ENCODE measurements at regions not wholly inside any gene's neighbourhood (a gene's known extent, or its start where the extent isn't known, plus 50 kb on each side); places are given as distances from the start of the nearest gene placed in this dataset.
"Not testable (repeated sequence)": the region's sequence is repeated elsewhere in the genome, so short reads cannot be mapped to it uniquely, and the experiment has no call there.

DNA sequence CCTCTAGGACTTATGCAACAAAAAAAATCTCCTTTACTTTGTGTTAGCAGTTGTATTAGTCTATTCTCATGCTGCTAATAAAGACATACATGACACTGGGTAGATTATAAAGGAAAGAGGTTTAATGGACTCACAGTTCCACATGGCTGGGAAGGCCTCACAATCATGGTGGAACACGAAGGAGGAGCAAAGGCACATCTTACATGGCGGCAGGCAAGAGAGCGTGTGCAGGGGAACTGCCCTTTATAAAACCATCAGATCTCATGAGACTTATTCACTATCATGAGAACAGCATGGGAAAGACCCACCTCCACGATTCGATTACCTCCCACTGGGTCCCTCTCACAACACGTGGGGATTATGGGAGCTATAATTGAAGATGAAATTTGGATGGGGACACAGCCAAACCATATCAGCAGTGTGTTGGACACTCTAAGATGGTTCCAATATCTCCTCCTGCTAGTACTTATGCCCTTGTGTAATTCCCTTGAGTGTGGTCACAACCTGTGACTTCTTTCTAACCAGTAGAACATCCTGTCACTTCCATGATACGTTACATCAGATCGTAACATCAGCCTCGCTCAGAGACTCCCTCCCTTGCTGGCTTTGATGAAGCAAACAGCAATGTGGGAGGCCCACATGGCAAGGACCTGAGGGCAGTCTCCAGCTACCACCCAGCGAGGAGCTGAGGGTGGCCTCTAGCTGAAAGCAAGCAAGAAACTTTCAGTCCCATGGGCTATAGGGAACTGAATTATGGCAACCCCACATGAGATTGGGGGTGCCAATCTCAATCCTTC lies 113.5 kb upstream of the PITX1 start:
- intact Hi-C loops (cut with DNase I; ENCODE audit: low total_unique reads), result no loop called here
- no peak for TF ChIP-seq POLR2A (IDR thresholded peaks at IDR 0.05)
- TF ChIP-seq POLR2AphosphoS5 (IDR thresholded peaks at IDR 0.05), result no peak
- TF ChIP-seq, protein P1, sequence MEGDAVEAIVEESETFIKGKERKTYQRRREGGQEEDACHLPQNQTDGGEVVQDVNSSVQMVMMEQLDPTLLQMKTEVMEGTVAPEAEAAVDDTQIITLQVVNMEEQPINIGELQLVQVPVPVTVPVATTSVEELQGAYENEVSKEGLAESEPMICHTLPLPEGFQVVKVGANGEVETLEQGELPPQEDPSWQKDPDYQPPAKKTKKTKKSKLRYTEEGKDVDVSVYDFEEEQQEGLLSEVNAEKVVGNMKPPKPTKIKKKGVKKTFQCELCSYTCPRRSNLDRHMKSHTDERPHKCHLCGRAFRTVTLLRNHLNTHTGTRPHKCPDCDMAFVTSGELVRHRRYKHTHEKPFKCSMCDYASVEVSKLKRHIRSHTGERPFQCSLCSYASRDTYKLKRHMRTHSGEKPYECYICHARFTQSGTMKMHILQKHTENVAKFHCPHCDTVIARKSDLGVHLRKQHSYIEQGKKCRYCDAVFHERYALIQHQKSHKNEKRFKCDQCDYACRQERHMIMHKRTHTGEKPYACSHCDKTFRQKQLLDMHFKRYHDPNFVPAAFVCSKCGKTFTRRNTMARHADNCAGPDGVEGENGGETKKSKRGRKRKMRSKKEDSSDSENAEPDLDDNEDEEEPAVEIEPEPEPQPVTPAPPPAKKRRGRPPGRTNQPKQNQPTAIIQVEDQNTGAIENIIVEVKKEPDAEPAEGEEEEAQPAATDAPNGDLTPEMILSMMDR (IDR thresholded peaks at IDR 0.05), result no peak
- Histone ChIP-seq H3K36me3 (no peaks in the 10 kb centered on the region), H3K4me3 (no peak overlapping the region), H3K4me1 (no peaks in the 10 kb centered on the region), H3K9me3 (no peaks in the 10 kb centered on the region), H3K27ac (no peak overlapping the region), H3K27me3 (no peaks in the 10 kb centered on the region)
- no peak for DNase-seq (ENCODE audit: low spot score in 2 of 2)

DNA sequence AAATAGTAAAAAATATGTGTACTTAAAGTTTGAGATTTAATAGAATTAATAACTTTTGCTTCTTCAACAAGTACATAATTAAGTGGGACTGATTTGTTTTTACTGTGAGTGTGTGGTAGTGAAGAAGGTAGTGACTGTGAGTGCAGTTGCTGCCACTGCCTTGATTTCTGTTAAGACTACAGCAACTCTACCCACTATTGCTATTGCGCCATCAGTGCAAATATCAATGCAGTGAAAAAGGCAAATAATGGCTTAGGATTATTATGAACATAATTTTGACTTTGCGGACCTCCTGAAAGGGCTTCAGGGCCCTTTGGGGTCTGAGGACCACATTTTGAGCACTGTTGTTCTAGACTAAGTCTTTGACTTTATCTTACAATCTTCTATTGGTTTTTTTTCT lies 112.0 kb upstream of the PITX1 start:
- Histone ChIP-seq H3K9me3 (no peaks in the 10 kb centered on the region), H3K4me1 (no peaks in the 10 kb centered on the region), H3K4me3 (no peak overlapping the region), H3K36me3 (no peaks in the 10 kb centered on the region), H3K27me3 (no peaks in the 10 kb centered on the region), H3K27ac (no peak overlapping the region)
- intact Hi-C loops (cut with DNase I; ENCODE audit: low total_unique reads), result no loop called here
- TF ChIP-seq POLR2AphosphoS5 (IDR thresholded peaks at IDR 0.05), result no peak
- no peak for TF ChIP-seq POLR2A (IDR thresholded peaks at IDR 0.05)
- TF ChIP-seq, protein P1 (IDR thresholded peaks at IDR 0.05), result no peak
- DNase-seq (ENCODE audit: low spot score in 2 of 2), result no peak

DNA sequence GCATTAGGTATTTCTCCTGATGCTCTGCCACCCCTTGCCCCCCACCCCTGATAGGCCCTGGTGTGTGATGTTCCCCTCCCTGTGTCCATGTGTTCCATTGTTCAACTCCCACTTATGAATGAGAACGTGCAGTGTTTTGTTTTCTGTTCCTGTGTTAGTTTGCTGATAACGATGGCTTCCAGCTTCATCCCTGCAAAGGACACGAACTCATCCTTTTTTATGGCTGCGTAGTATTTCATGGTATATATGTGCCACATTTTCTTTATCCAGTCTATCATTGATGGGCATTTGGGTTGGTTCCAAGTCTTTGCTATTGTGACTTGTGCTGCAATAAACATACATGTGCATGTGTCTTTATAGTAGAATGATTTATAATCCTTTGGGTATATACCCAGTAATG lies 109.7 kb upstream of the PITX1 start:
- H3K4me3 ChIP-seq; H3K9me3 ChIP-seq; H3K4me1 ChIP-seq; H3K27ac ChIP-seq; intact Hi-C loops (cut with DNase I; ENCODE audit: low total_unique reads); H3K36me3 ChIP-seq; DNase-seq (ENCODE audit: low spot score in 2 of 2); H3K27me3 ChIP-seq: not testable (repeated sequence)

DNA sequence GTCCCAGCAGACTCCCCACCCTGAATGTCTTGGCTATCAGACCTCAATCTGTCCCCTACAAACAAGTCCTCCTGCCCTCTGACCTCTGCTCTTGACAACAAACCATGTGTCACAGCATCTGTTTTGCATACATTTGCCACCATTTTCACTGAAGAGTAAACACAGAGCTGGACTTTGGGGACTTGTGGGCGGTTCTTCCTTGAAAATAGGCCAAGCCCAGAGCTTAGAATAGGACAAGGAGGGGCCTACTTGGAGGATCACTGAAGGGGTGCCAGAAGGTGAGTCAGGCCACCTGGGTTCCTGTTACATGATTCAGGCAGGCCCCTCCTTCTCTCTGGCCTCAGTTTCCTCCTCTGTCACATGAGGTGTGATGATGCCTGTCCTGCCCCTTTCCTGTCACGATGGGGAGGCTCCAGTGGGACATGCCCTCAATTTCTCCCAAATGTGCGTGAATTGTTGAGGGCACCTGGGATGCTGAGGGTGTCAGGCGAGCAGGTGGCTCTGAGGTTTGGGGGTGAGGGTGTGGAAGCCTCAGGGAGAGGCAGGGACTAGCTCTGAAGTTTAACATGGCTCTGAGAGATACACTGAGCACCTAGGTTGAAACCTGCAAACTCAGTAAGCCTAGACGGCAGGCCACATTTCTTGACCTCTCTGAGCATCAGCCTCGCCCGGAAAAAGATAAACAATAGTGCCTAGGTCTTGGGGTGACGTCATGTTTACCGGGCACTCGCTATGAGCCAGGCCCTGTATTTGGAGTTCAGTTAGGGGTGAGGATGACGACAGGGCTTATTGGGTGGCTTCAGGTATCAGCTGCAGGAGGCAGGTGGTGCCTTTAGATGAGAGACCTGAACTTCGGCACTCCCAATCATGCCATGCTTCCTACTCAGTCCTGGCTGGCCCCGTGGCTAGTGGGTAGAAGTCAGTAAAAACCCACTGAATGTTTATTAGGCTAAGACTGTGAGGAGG lies 107.6 kb upstream of the PITX1 start:
- intact Hi-C loops (cut with DNase I; ENCODE audit: low total_unique reads), result no loop called here
- TF ChIP-seq, protein P1 (IDR thresholded peaks at IDR 0.05), result no peak
- TF ChIP-seq POLR2AphosphoS5 (IDR thresholded peaks at IDR 0.05), result no peak
- Histone ChIP-seq H3K27me3 (no peaks in the 10 kb centered on the region), H3K9me3 (no peaks in the 10 kb centered on the region), H3K27ac (no peak overlapping the region), H3K36me3 (no peaks in the 10 kb centered on the region), H3K4me1 (no peaks in the 10 kb centered on the region), H3K4me3 (no peak overlapping the region)
- DNase-seq (ENCODE audit: low spot score in 2 of 2), result no peak

DNA sequence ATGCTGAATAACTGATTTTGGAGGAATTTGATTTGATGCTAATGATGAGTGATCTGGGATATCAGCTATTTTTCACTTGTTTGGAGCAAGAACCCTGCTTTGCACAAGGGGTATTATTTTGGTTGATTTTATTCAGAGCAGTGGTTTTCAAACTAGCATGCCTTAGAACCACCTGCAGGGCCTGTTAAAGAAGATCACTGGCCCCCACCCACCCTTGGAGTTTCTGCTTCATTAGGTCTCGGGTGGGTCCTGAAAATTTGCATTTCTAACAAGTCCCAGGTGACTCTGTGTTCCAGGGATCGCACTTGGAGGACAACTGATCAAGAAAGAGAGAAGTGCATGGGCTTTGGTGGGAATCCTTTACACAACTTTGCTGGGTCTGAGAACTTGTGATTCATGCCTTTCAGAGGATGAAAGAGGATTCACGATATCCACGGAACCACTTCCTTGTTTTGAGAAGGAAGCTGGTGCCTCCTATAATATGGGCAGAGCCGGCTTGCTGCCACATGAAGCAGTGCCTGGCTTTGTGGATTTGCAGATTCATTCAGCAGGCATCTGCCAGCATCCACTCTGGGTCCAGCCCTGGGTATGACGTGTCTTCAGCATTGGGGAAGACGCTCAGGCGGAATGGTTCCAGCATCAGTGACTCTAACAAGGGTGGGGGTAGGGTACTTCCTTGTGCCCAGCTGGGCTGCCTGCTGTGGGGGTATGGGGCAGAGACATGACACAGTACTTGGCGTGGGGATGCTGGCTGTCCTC lies 106.6 kb upstream of the PITX1 start:
- intact Hi-C loops (cut with DNase I; ENCODE audit: low total_unique reads), result no loop called here
- DNase-seq (ENCODE audit: low spot score in 2 of 2), result no peak
- no peak overlapping the region for H3K4me3 ChIP-seq
- TF ChIP-seq POLR2AphosphoS5 (IDR thresholded peaks at IDR 0.05), result no peak
- no peak for TF ChIP-seq POLR2A (IDR thresholded peaks at IDR 0.05)
- TF ChIP-seq, protein P1 (IDR thresholded peaks at IDR 0.05), result no peak
- no peaks in the 10 kb centered on the region for H3K36me3 ChIP-seq
- no peak overlapping the region for H3K27ac ChIP-seq
- no peaks in the 10 kb centered on the region for H3K9me3 ChIP-seq
- H3K27me3 ChIP-seq, result no peaks in the 10 kb centered on the region
- H3K4me1 ChIP-seq, result no peaks in the 10 kb centered on the region

All from breast epithelium (tissue), 4 donors.